Erythroblast (primary cell): ENCODE measurements at regions not wholly inside any gene's neighbourhood (a gene's known extent, or its start where the extent isn't known, plus 50 kb on each side); places are given as distances from the start of the nearest gene placed in this dataset.

Experiments
- GATA1 ChIP-seq: IDR thresholded peaks from 2 replicates; pipeline ENCODE4 v1.6.1; 2011; ENCODE audit warnings: low read depth, mild to moderate bottlenecking, control low read depth, low read length, moderate library complexity
- POLR2A ChIP-seq: IDR thresholded peaks from 2 replicates; pipeline ENCODE4 v1.6.1; 2011; ENCODE audit warnings: mild to moderate bottlenecking, low read length

DNA sequence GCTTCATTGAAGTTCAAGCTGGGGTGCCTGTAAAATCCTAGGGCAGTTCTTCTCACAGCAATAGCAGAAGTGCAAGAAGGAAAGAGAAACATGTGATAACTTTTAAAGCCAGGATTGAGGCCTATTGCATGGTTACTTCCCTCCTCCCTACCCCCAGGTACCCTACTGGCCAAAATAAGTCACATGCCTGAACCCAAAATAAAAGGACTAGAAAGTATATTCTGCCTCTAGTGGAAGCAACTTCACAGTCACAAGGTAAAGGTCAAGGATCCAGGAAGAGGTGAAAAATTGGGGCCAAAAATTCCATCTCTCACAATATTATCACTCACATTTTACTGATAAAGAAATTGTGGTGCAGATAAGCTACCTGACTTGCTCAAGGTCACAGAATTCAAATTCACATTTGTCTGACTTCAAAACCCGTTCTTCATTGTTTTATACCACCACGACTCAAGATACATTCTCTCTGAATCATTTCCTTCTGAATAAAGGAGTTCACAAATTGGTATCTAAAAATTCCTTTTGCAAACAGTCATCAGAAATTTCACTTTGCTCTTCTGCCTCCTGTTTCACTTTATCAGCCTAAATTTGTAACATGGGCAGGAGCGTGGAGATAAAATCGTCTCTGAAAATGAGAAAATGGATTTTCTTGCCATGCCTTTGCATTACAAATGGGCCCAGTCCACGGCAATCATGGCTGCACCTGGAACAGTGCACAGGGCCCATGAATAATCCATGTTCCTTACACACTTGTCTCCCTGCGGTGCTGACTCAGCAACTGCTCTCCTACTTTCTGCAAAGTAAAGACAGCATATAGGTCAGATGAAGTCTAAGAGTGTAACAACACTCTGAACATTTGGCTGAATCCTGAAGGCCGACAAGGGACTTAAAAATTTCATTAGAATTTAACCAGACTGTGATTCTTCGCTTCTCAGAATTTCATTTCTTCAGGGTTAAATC is 485.3 kb upstream of the NFIA start:
- TF ChIP-seq POLR2A (no peak), GATA1 (no peak)
